BJ (cell line): ENCODE measurements at regions not wholly inside any gene's neighbourhood (a gene's known extent, or its start where the extent isn't known, plus 50 kb on each side); places are given as distances from the start of the nearest gene placed in this dataset.

Experiments
- CTCF ChIA-PET: fragments of 350-600 bp; formaldehyde crosslinking; extraction: SDS; loops from one replicate; lab custom pipeline; 2021; ENCODE audit warnings: antibody characterized with exemption, inconsistent platforms; lab: Yijun Ruan, JAX
- POLR2A ChIA-PET: fragments of 300-600 bp; sonication (Branson Sonifier 250); formaldehyde crosslinking; extraction: SDS; loops from one replicate; lab custom pipeline; 2021; ENCODE audit warnings: antibody characterized with exemption; lab: Charles Lee
- DNase-seq: peaks from one replicate; pipeline ENCODE4 v3.0.0-alpha.2; 2011; ENCODE audit warnings: low read depth
- H3K27me3 ChIP-seq: 2 replicates; pipeline ENCODE4 v1.6.0; 2011; ENCODE audit warnings: low read length; ENCODE audit not compliant: control insufficient read depth, insufficient read depth
- H3K36me3 ChIP-seq: 2 replicates; pipeline ENCODE4 v1.5.1; 2011; ENCODE audit warnings: low read length; ENCODE audit not compliant: control insufficient read depth, insufficient read depth
- H3K4me3 ChIP-seq: 2 replicates; pipeline ENCODE4 v1.5.1; 2011; ENCODE audit warnings: low read depth, mild to moderate bottlenecking, control low read depth, low read length
- TF ChIP-seq, protein P1 (sequence below): IDR thresholded peaks from 2 replicates; pipeline ENCODE4 v1.5.1; 2011; ENCODE audit warnings: low read depth, mild to moderate bottlenecking, control low read depth, inconsistent platforms, low read length, moderate library complexity; ENCODE audit not compliant: insufficient read depth

DNA sequence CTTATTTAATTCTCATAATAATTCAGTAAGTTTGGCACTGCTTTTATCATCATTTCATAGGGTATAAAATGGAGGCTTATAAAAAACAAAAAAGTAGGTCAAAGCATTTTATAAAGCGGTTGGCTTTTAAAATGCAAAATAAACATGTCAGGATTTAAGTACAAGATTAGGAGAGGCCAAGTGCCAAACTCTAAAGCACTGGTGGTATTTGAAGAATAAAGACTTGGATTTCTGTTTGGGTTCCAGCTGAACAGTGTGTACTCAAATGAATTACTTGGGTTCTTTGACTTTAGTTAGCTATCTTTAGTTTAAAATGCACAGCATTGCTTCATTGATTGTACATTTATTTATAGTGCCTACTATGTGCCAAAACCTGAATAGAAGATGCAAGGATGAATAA lies 966.6 kb upstream of the SEL1L start:
- H3K4me3 ChIP-seq = no peak overlapping the region
- TF ChIP-seq, protein P1, sequence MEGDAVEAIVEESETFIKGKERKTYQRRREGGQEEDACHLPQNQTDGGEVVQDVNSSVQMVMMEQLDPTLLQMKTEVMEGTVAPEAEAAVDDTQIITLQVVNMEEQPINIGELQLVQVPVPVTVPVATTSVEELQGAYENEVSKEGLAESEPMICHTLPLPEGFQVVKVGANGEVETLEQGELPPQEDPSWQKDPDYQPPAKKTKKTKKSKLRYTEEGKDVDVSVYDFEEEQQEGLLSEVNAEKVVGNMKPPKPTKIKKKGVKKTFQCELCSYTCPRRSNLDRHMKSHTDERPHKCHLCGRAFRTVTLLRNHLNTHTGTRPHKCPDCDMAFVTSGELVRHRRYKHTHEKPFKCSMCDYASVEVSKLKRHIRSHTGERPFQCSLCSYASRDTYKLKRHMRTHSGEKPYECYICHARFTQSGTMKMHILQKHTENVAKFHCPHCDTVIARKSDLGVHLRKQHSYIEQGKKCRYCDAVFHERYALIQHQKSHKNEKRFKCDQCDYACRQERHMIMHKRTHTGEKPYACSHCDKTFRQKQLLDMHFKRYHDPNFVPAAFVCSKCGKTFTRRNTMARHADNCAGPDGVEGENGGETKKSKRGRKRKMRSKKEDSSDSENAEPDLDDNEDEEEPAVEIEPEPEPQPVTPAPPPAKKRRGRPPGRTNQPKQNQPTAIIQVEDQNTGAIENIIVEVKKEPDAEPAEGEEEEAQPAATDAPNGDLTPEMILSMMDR = no peak
- CTCF ChIA-PET = no interaction called here
- no peaks in the 10 kb centered on the region for H3K36me3 ChIP-seq
- POLR2A ChIA-PET = no interaction called here
- no peaks in the 10 kb centered on the region for H3K27me3 ChIP-seq
- no peak for DNase-seq

DNA sequence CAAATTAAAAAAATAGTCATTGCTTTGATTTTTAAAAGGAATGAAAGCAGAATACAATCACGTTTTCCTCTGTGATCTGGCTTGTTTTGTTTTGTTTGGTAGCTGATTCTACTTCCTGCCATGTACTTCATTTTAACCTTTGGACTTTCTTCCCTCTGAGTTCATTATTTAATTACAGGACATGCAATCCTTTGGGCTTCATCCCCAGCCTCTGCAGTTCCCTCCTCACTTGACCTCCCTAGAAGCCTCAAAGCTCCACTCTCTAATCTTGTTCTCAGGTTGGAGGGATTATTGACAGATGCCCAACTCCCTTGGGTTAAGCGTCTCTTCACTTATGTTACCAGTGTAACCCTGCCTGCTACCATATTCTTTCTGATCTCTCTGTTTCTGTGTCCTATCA lies 967.9 kb upstream of the SEL1L start:
- Histone ChIP-seq H3K36me3 (no peaks in the 10 kb centered on the region), H3K4me3 (no peak overlapping the region), H3K27me3 (no peaks in the 10 kb centered on the region)
- POLR2A ChIA-PET = no interaction called here
- DNase-seq = no peak
- CTCF ChIA-PET = no interaction called here
- TF ChIP-seq, protein P1 = no peak

DNA sequence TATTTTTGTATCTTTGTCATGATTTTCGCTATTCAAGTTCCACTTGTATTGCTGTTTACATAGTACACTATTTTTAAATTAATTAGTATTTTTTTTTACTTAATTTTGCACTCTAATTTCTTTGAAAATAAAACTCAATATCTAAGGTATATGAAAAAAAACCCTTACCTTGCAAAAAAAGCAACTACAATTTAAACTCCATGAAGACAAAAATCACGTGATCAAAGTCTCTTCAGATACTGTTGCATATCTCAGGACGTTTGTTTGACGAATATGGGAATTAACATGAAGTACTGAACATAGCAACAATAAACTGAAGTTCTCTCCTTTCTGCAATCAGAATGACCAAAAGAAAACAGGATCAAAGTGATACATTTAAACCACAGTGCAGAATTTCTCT lies 968.4 kb upstream of the SEL1L start:
- POLR2A ChIA-PET = no interaction called here
- CTCF ChIA-PET = no interaction called here
- Histone ChIP-seq H3K36me3 (no peaks in the 10 kb centered on the region), H3K4me3 (no peak overlapping the region), H3K27me3 (no peaks in the 10 kb centered on the region)
- TF ChIP-seq, protein P1 = no peak
- no peak for DNase-seq

DNA sequence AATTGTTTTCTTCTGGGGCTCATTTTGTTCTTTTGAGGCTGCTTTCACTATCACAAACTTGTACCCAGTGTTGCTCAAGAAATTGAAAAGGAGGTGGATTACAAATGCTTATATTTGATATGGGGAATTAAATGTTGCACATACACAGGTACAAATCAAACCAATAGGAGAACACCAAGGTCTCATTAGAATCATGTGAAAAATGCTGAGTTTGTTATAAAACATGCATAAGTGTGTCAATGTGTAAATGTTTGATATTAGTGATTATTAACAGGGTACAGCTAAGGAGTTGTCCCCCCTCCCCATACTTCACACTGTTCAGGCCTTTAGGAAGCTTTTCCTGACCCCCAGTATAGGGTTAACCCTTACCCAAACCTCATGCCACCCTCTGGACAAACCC lies 971.2 kb upstream of the SEL1L start:
- Histone ChIP-seq H3K4me3 (no peak overlapping the region), H3K36me3 (no peaks in the 10 kb centered on the region), H3K27me3 (no peaks in the 10 kb centered on the region)
- TF ChIP-seq, protein P1 = no peak
- DNase-seq = no peak
- CTCF ChIA-PET = no interaction called here
- POLR2A ChIA-PET = no interaction called here

DNA sequence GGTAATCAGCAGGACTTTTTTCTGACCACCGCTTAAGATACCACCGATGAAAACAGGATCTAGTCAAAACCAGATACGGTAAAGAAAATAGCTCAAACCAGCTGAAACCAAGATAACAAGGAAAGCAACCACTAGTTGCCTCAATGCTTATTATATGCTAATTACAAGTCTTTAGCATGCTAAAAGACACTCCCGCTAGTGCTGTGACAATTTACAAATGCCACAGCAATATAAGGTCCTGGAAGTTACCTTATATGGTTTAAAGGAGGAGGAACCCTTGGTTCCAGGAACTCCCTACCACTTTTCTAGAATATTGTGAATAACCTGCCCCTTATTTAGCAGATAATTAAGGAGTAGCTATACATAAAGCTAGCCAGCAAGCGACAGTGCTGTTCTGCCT lies 976.4 kb upstream of the SEL1L start:
- no peaks in the 10 kb centered on the region for H3K36me3 ChIP-seq
- no peak for DNase-seq
- no peaks in the 10 kb centered on the region for H3K27me3 ChIP-seq
- TF ChIP-seq, protein P1 = no peak
- CTCF ChIA-PET = no interaction called here
- no peak overlapping the region for H3K4me3 ChIP-seq
- POLR2A ChIA-PET = no interaction called here

DNA sequence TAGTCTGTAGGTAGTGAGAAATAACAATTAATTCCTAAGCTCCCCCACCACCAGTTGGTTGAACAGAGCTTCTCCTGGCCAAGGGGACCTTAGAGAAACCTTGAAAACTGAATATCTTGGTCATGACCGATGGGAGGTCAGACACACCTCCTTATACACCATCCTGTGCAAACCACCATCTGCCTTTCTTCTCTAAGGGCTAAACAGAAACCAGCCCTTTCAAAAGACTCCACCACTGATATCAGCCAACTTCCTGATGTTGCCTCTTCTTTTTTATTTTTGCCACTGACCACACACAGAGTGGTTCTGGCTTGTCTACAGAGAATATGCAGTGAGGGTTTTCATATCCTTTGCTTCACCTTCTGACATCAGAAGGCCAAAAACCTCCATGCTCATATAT lies 977.7 kb upstream of the SEL1L start:
- H3K36me3 ChIP-seq = no peaks in the 10 kb centered on the region
- CTCF ChIA-PET = no interaction called here
- H3K4me3 ChIP-seq = no peak overlapping the region
- DNase-seq = no peak
- TF ChIP-seq, protein P1 = no peak
- POLR2A ChIA-PET = no interaction called here
- no peaks in the 10 kb centered on the region for H3K27me3 ChIP-seq
